ENCODE measurements at regions not wholly inside any gene's neighbourhood (a gene's known extent, or its start where the extent isn't known, plus 50 kb on each side); places are given as distances from the start of the nearest gene placed in this dataset.
"Not testable (repeated sequence)": the region's sequence is repeated elsewhere in the genome, so short reads cannot be mapped to it uniquely, and the experiment has no call there.

- Mint-ChIP-seq H3K36me3 (ENCODE audit: low read depth) (no peaks in the 10 kb centered on the region), H3K9me3 (ENCODE audit: insufficient read depth) (no peaks in the 10 kb centered on the region), H3K27ac (no peak overlapping the region), H3K4me3 (no peak overlapping the region), H3K4me1 (ENCODE audit: low read depth) (no peaks in the 10 kb centered on the region), H3K27me3 (ENCODE audit: low read depth) (peaks cover 13% of the 10 kb centered on the region)
- DNase-seq (no peak), ATAC-seq (no peak)
- ChIA-PET POLR2A (no interaction called here), CTCF (no interaction called here)
These were observed 232.5 kb downstream of the PARP8 start for GRCh38 chr5:50898966-50899365.

GRCh38 chr5:50900952-50901510 is 234.6 kb downstream of the PARP8 start:
- ATAC-seq (no peak), DNase-seq (no peak)
- H3K9me3 Mint-ChIP-seq (ENCODE audit: insufficient read depth) = no peaks in the 10 kb centered on the region
- no peaks in the 10 kb centered on the region for H3K36me3 Mint-ChIP-seq (ENCODE audit: low read depth)
- H3K4me3 Mint-ChIP-seq = no peak overlapping the region
- POLR2A ChIA-PET = no interaction called here
- H3K27ac Mint-ChIP-seq = no peak overlapping the region
- no peaks in the 10 kb centered on the region for H3K4me1 Mint-ChIP-seq (ENCODE audit: low read depth)
- CTCF ChIA-PET = no interaction called here
- H3K27me3 Mint-ChIP-seq (ENCODE audit: low read depth) = peaks cover 13% of the 10 kb centered on the region

GRCh38 chr5:50903651-50904050 is 237.2 kb downstream of the PARP8 start:
- no peak overlapping the region for H3K4me3 Mint-ChIP-seq
- H3K27me3 Mint-ChIP-seq (ENCODE audit: low read depth) = peaks cover 11% of the 10 kb centered on the region
- no peaks in the 10 kb centered on the region for H3K36me3 Mint-ChIP-seq (ENCODE audit: low read depth)
- ChIA-PET POLR2A (no interaction called here), CTCF (no interaction called here)
- no peak overlapping the region for H3K27ac Mint-ChIP-seq
- no peak for ATAC-seq
- DNase-seq = no peak
- no peaks in the 10 kb centered on the region for H3K4me1 Mint-ChIP-seq (ENCODE audit: low read depth)
- no peaks in the 10 kb centered on the region for H3K9me3 Mint-ChIP-seq (ENCODE audit: insufficient read depth)

GRCh38 chr5:50905996-50906570 is 239.6 kb downstream of the PARP8 start:
- no peaks in the 10 kb centered on the region for H3K4me1 Mint-ChIP-seq (ENCODE audit: low read depth)
- CTCF ChIA-PET = no interaction called here
- H3K27me3 Mint-ChIP-seq (ENCODE audit: low read depth) = peaks cover 5% of the 10 kb centered on the region

GRCh38 chr5:50920160-50920559 is 253.7 kb downstream of the PARP8 start:
- not testable (repeated sequence) for H3K4me1 Mint-ChIP-seq (ENCODE audit: low read depth); H3K36me3 Mint-ChIP-seq (ENCODE audit: low read depth)

More at GRCh38 chr5:50905996-50906570, 239.6 kb downstream of the PARP8 start:
- no peak overlapping the region for H3K27ac Mint-ChIP-seq
- no peak for ATAC-seq
- H3K9me3 Mint-ChIP-seq (ENCODE audit: insufficient read depth) = no peaks in the 10 kb centered on the region
- H3K36me3 Mint-ChIP-seq (ENCODE audit: low read depth) = no peaks in the 10 kb centered on the region
- H3K4me3 Mint-ChIP-seq = no peak overlapping the region
- POLR2A ChIA-PET = no interaction called here
- DNase-seq = no peak

GRCh38 chr5:50921366-50922133 is 255.1 kb downstream of the PARP8 start:
- DNase-seq (no peak), ATAC-seq (no peak)
- CTCF ChIA-PET = no interaction called here
- Mint-ChIP-seq H3K27ac (no peak overlapping the region), H3K4me3 (no peak overlapping the region), H3K4me1 (ENCODE audit: low read depth) (no peaks in the 10 kb centered on the region), H3K27me3 (ENCODE audit: low read depth) (peaks cover 2% of the 10 kb centered on the region), H3K36me3 (ENCODE audit: low read depth) (no peaks in the 10 kb centered on the region), H3K9me3 (ENCODE audit: insufficient read depth) (no peaks in the 10 kb centered on the region)
- POLR2A ChIA-PET = no interaction called here

More at GRCh38 chr5:50920160-50920559, 253.7 kb downstream of the PARP8 start:
- H3K27me3 Mint-ChIP-seq (ENCODE audit: low read depth); CTCF ChIA-PET; ATAC-seq; H3K9me3 Mint-ChIP-seq (ENCODE audit: insufficient read depth); H3K27ac Mint-ChIP-seq; DNase-seq; POLR2A ChIA-PET; H3K4me3 Mint-ChIP-seq: not testable (repeated sequence)

GRCh38 chr5:50922134-50922941 is 255.9 kb downstream of the PARP8 start:
- ATAC-seq; H3K27me3 Mint-ChIP-seq (ENCODE audit: low read depth); POLR2A ChIA-PET; H3K4me3 Mint-ChIP-seq; CTCF ChIA-PET; H3K36me3 Mint-ChIP-seq (ENCODE audit: low read depth); DNase-seq; H3K27ac Mint-ChIP-seq; H3K4me1 Mint-ChIP-seq (ENCODE audit: low read depth); H3K9me3 Mint-ChIP-seq (ENCODE audit: insufficient read depth): not testable (repeated sequence)

- ChIA-PET POLR2A (no interaction called here), CTCF (no interaction called here)
- Mint-ChIP-seq H3K4me1 (ENCODE audit: low read depth) (no peaks in the 10 kb centered on the region), H3K4me3 (no peak overlapping the region), H3K36me3 (ENCODE audit: low read depth) (no peaks in the 10 kb centered on the region), H3K27me3 (ENCODE audit: low read depth) (peaks cover 2% of the 10 kb centered on the region), H3K9me3 (ENCODE audit: insufficient read depth) (no peaks in the 10 kb centered on the region), H3K27ac (no peak overlapping the region)
- DNase-seq = no peak
- no peak for ATAC-seq
These were observed 256.7 kb downstream of the PARP8 start for GRCh38 chr5:50922942-50923767.

- DNase-seq (no peak), ATAC-seq (no peak)
- ChIA-PET POLR2A (no interaction called here), CTCF (no interaction called here)
- Mint-ChIP-seq H3K9me3 (ENCODE audit: insufficient read depth) (no peaks in the 10 kb centered on the region), H3K4me1 (ENCODE audit: low read depth) (no peaks in the 10 kb centered on the region), H3K27ac (no peak overlapping the region), H3K27me3 (ENCODE audit: low read depth) (peaks cover 2% of the 10 kb centered on the region), H3K4me3 (no peak overlapping the region), H3K36me3 (ENCODE audit: low read depth) (no peaks in the 10 kb centered on the region)
These were observed 257.5 kb downstream of the PARP8 start for GRCh38 chr5:50923768-50924494.

- DNase-seq (no peak), ATAC-seq (no peak)
- CTCF ChIA-PET = no interaction called here
- no peaks in the 10 kb centered on the region for H3K9me3 Mint-ChIP-seq (ENCODE audit: insufficient read depth)
- POLR2A ChIA-PET = no interaction called here
- H3K4me1 Mint-ChIP-seq (ENCODE audit: low read depth) = no peaks in the 10 kb centered on the region
- H3K4me3 Mint-ChIP-seq = no peak overlapping the region
- no peaks in the 10 kb centered on the region for H3K36me3 Mint-ChIP-seq (ENCODE audit: low read depth)
- peaks cover 5% of the 10 kb centered on the region for H3K27me3 Mint-ChIP-seq (ENCODE audit: low read depth)
- H3K27ac Mint-ChIP-seq = no peak overlapping the region
These were observed 261.5 kb downstream of the PARP8 start for GRCh38 chr5:50927953-50928352.

GRCh38 chr5:50929174-50929573 is 262.7 kb downstream of the PARP8 start:
- ATAC-seq = no peak
- peaks cover 5% of the 10 kb centered on the region for H3K27me3 Mint-ChIP-seq (ENCODE audit: low read depth)
- POLR2A ChIA-PET = no interaction called here

More at GRCh38 chr5:50929174-50929573, 262.7 kb downstream of the PARP8 start:
- H3K4me1 Mint-ChIP-seq (ENCODE audit: low read depth) = no peaks in the 10 kb centered on the region
- H3K9me3 Mint-ChIP-seq (ENCODE audit: insufficient read depth) = no peaks in the 10 kb centered on the region
- no peak overlapping the region for H3K27ac Mint-ChIP-seq
- CTCF ChIA-PET = no interaction called here
- DNase-seq = no peak
- no peak overlapping the region for H3K4me3 Mint-ChIP-seq
- H3K36me3 Mint-ChIP-seq (ENCODE audit: low read depth) = no peaks in the 10 kb centered on the region

Data from activated CD8-positive, alpha-beta T cell treated with anti-CD3 and anti-CD28 coated beads, Interleukin-2, amount 10 ng/mL, durations not matched to agents 7 days and 5 days (primary cell).